Nephron progenitor cell (in vitro differentiated cells): ENCODE measurements at regions not wholly inside any gene's neighbourhood (a gene's known extent, or its start where the extent isn't known, plus 50 kb on each side); places are given as distances from the start of the nearest gene placed in this dataset.

Experiments
- DNase-seq: peaks from one replicate; pipeline ENCODE4 v3.0.0; 2021
- H3K27ac Mint-ChIP-seq: 2 replicates; pipeline ENCODE4 v1.8.0; 2021; ENCODE audit warnings: mild to moderate bottlenecking, moderate library complexity, mixed read lengths
- H3K27me3 Mint-ChIP-seq: 2 replicates; pipeline ENCODE4 v1.8.0; 2021; ENCODE audit warnings: mild to moderate bottlenecking, low read depth, mixed read lengths; ENCODE audit not compliant: poor library complexity
- H3K36me3 Mint-ChIP-seq: 2 replicates; pipeline ENCODE4 v1.8.0; 2021; ENCODE audit warnings: low read depth, mixed read lengths
- H3K4me1 Mint-ChIP-seq: 2 replicates; pipeline ENCODE4 v1.8.0; 2021; ENCODE audit warnings: mixed read lengths
- H3K4me3 Mint-ChIP-seq: 2 replicates; pipeline ENCODE4 v1.8.0; 2021; ENCODE audit warnings: mild to moderate bottlenecking, moderate library complexity, mixed read lengths
- H3K9me3 Mint-ChIP-seq: 2 replicates; pipeline ENCODE4 v1.8.0; 2021; ENCODE audit warnings: mild to moderate bottlenecking, moderate library complexity, mixed read lengths
- CTCF ChIP-seq: fragments of 200-600 bp; sonication (generic); IDR thresholded peaks from 2 replicates; pipeline ENCODE4 v1.5.0; 2021; ENCODE audit warnings: antibody characterized with exemption

- H3K27ac Mint-ChIP-seq = no peak overlapping the region
- TF ChIP-seq CTCF = no peak
- no peaks in the 10 kb centered on the region for H3K4me1 Mint-ChIP-seq
- H3K36me3 Mint-ChIP-seq = no peaks in the 10 kb centered on the region
- DNase-seq = no peak
- peaks cover 4% of the 10 kb centered on the region for H3K27me3 Mint-ChIP-seq
- no peak overlapping the region for H3K4me3 Mint-ChIP-seq
- H3K9me3 Mint-ChIP-seq = no peaks in the 10 kb centered on the region
These were observed 185.9 kb upstream of the AGR3 start for GRCh38 chr7:17067691-17068090.

GRCh38 chr7:17069146-17069545 is 187.4 kb upstream of the AGR3 start:
- no peaks in the 10 kb centered on the region for H3K36me3 Mint-ChIP-seq
- no peaks in the 10 kb centered on the region for H3K4me1 Mint-ChIP-seq
- no peak overlapping the region for H3K4me3 Mint-ChIP-seq
- H3K27me3 Mint-ChIP-seq = peaks cover 3% of the 10 kb centered on the region
- H3K9me3 Mint-ChIP-seq = no peaks in the 10 kb centered on the region
- no peak for TF ChIP-seq CTCF
- DNase-seq = no peak
- H3K27ac Mint-ChIP-seq = no peak overlapping the region

GRCh38 chr7:17070231-17070708 is 188.5 kb upstream of the AGR3 start:
- Mint-ChIP-seq H3K27me3 (no peaks in the 10 kb centered on the region), H3K27ac (no peak overlapping the region), H3K4me1 (no peaks in the 10 kb centered on the region), H3K9me3 (no peaks in the 10 kb centered on the region), H3K4me3 (no peak overlapping the region), H3K36me3 (no peaks in the 10 kb centered on the region)
- no peak for TF ChIP-seq CTCF
- no peak for DNase-seq

- Mint-ChIP-seq H3K4me3 (no peak overlapping the region), H3K27ac (no peak overlapping the region), H3K27me3 (no peaks in the 10 kb centered on the region), H3K36me3 (no peaks in the 10 kb centered on the region), H3K4me1 (no peaks in the 10 kb centered on the region), H3K9me3 (no peaks in the 10 kb centered on the region)
- TF ChIP-seq CTCF = no peak
- no peak for DNase-seq
These were observed 190.1 kb upstream of the AGR3 start for GRCh38 chr7:17071866-17072265.

- no peaks in the 10 kb centered on the region for H3K36me3 Mint-ChIP-seq
- no peaks in the 10 kb centered on the region for H3K9me3 Mint-ChIP-seq
- no peak for TF ChIP-seq CTCF
These were observed 193.9 kb upstream of the AGR3 start for GRCh38 chr7:17075601-17076255.

GRCh38 chr7:17078298-17078697 is 196.5 kb upstream of the AGR3 start:
- no peaks in the 10 kb centered on the region for H3K36me3 Mint-ChIP-seq
- no peak for TF ChIP-seq CTCF
- no peaks in the 10 kb centered on the region for H3K9me3 Mint-ChIP-seq
- DNase-seq = no peak
- H3K4me3 Mint-ChIP-seq = no peak overlapping the region
- H3K4me1 Mint-ChIP-seq = no peaks in the 10 kb centered on the region
- no peaks in the 10 kb centered on the region for H3K27me3 Mint-ChIP-seq
- no peak overlapping the region for H3K27ac Mint-ChIP-seq

More at GRCh38 chr7:17075601-17076255, 193.9 kb upstream of the AGR3 start:
- H3K4me3 Mint-ChIP-seq = no peak overlapping the region
- H3K27ac Mint-ChIP-seq = no peak overlapping the region
- no peak for DNase-seq
- H3K27me3 Mint-ChIP-seq = no peaks in the 10 kb centered on the region
- no peaks in the 10 kb centered on the region for H3K4me1 Mint-ChIP-seq
